Left cardiac atrium (tissue), 4 donors: ENCODE measurements at regions not wholly inside any gene's neighbourhood (a gene's known extent, or its start where the extent isn't known, plus 50 kb on each side); places are given as distances from the start of the nearest gene placed in this dataset.
"Not testable (repeated sequence)": the region's sequence is repeated elsewhere in the genome, so short reads cannot be mapped to it uniquely, and the experiment has no call there.

Source experiments
- ATAC-seq, 2 donors: fragments of 200-7000 bp; cut with Tn5 transposase; one replicate each; pipeline ENCODE4 v1.9.1; 2020; ENCODE audit warnings: mild to moderate bottlenecking in 2 of 2, moderate library complexity in 2 of 2
- DNase-seq: peaks from one replicate; pipeline ENCODE4 v3.0.0-alpha.2; 2020
- intact Hi-C, 2 donors: fragments of 100-400 bp; cut with DNase I; formaldehyde crosslinking; loops; one replicate each; pipeline versions ENCODE4 v1.14.1 to v1.15.1; 2022 to 2023
- donor health status: DM: no; HTN: yes; CAD: no.
- donor health status: DM: no; HTN: yes; CAD: no; lungs with severe emphysema.
- donor health status: DM: yes; HTN: yes; CAD: no.
- donor health status: Dilated cardiomyopathy.

DNA sequence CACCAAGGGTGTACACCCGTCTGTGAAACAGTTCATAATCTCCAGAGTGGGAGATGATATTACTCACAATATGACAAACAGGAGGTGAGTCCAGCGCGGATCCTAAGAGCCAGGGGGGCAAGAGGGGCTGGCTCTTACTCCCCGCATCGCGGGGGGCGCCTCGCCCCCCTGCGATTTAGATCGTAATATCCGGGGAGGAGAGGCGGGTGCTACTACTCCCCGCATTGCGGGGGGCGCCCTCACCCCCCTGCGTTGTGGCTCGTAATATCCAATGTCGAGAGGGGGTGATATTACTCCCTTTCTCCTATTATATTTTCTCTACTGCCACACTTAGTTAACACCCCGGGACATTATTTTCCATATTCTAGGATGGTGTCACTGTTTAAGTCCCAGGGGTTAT lies 131.9 kb downstream of the ADRA2C start:
- DNase-seq = no peak
- no peak for ATAC-seq
- intact Hi-C loops = no loop called here

DNA sequence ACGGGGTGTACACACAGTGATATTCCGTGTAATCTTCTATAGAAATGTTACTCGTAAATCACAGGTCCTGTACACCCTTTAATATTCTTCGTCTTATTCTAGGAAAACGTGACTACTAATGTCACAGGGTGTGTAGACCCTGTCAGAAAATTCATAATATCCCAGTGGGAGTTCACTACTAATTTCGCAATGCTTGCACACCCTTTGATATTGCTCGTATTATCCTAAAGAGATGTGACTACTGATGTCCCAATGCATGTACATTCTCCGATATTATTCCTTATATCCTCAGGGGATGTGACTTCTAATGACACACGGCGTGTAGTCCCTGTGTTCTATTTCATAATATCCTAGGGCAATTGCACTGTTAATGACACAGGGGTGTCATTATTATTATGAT lies 132.7 kb downstream of the ADRA2C start:
- ATAC-seq, DNase-seq, intact Hi-C loops: not testable (repeated sequence)

DNA sequence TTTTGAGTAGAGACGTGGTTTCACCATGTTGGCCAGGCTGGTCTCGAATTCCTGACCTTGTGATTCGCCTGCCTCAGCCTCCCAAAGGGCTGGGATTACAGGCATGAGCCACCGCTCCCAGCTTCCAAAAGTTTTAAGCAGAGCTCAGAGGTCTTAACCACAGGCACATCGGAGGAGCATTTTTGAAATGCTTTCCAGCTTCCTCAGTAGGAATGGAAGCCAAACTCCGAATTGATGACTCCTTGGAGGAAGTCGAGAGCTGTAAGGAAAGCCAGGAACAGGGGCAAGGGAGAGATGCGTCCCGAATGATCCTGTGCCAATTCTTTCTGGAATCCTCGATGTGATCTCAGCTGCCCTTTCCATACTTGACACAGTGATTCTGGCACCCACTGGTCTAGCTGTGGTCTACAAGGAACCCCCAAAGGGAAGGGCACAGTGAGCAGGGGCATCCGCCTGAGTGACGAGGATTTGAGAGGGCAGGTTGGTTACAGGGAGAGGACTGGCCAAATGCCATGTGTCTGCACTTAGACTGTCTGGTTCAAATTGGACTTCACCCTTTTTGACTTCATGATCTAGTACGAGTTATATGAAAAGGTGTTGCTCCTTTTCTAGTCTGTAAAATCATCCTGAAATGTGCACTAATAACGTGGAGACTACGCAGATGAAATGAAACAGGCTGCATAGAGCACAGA lies 138.2 kb downstream of the ADRA2C start:
- DNase-seq, ATAC-seq, intact Hi-C loops: not testable (repeated sequence)

DNA sequence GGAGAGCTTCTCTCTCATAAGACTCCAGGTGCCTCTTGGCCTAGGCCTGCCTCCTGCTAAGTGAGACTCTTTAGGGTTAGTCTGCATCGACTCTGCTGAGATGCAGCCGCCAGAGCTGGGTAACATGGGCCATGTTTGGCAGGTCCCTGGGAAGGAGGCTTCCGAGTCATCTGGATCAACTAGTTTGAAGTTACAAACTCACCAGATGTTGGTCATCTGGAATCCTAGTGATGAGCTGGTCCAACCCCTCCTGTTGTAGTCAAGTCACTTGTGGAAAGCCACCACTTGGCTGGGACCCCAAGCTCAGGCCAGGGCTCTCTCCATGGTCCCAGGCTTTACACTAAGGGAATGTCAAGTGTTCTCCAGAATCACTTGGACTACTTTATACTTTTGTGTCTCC lies 143.4 kb downstream of the ADRA2C start:
- DNase-seq, ATAC-seq, intact Hi-C loops: not testable (repeated sequence)

DNA sequence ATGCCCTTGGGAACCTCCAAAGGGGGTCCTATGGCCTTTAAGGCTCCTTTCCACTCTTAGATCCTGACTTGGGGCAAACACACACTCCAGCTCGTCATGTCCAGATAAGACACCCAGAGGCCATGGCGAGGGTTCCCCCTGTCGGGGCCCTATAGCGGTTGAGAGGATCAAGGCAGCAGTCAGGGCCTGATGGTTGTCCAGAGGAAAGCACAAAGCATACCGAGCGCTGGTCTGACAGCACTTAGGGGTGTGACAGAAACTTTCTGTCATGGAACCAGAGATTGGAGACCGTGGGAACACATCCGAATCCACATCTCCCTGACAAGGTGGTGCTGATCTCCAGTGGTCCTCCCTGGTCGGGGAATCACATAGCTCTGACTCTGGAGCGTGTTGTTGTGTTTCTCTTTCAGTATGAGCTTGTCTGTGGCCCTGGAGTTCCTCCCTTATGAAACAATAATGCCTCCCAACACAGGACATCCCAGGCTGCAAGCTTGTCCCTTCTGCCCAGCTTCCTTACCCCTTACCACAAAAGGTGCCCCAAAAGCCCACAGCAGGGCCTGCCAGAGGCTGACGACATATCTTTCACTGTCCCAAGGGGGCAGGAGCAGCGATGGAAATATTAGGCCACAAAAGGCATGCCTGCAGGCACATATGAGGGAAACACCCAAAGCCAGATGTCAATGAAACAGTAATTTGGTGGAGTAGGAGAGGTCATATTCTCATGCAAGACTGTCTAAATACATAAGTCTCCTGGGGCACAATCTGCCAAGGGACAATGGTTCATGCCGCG lies 144.2 kb downstream of the ADRA2C start:
- intact Hi-C loops, DNase-seq, ATAC-seq: not testable (repeated sequence)

DNA sequence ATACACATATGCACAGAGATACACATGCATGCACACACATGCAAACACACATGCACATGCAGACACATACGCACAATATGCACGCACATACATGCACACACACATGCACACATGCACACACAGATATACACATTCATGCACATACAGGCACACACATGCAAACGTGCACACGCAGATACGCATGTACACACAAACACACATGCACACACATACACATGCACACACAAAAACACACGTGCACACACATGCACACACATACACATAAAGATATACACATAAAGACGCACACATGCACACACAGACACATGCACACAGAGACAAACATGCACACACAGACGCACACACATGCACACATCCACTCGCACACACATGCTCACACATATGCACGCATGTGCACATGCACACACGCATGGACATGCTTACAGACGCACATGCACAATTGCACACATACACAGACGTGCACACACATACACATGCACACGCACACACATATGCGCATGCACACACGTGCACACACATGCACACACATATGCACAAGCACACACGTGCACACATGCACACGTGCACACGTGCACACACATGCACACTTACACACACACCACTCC lies 145.2 kb downstream of the ADRA2C start:
- intact Hi-C loops = no loop called here
- ATAC-seq = no peak
- DNase-seq = no peak

DNA sequence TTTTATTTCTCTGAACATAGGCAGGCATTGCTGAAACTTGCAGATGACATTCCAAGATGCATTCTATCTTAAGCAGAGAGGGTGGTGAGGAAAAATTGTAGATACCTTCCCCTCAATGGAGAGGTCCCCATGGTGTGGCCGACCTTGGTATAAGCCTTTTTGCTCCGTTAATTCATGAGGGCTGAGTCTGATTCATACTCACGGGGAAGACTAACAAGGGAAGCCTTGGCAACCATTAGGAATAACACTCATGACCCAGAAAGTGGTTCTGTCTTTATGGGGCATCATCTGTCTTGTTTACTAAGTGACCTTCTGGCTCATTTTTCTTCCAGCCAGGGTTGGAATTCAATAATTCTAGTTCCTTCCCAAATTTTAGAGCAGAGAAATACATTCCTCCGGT lies 148.3 kb downstream of the ADRA2C start:
- DNase-seq, intact Hi-C loops, ATAC-seq: not testable (repeated sequence)

DNA sequence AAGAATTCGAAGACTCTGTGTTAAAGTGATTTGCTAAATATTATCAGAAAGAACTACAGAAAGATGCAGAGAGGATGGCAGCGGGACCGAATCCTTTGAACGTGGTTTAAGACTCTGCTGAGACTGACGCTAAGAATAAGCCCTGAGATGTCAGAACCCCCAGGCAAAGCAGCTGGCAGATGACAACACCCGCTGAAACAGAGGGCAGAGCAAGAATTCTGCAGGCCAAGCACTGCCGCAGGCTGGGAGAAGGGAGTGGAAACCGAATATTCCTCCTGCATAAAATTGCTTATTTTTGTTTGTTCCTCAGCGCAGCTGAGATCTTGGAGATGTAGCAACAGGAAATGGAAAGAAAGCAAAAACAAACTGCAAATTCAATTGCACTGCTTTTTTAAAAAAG lies 153.3 kb downstream of the ADRA2C start:
- DNase-seq, ATAC-seq, intact Hi-C loops: not testable (repeated sequence)

DNA sequence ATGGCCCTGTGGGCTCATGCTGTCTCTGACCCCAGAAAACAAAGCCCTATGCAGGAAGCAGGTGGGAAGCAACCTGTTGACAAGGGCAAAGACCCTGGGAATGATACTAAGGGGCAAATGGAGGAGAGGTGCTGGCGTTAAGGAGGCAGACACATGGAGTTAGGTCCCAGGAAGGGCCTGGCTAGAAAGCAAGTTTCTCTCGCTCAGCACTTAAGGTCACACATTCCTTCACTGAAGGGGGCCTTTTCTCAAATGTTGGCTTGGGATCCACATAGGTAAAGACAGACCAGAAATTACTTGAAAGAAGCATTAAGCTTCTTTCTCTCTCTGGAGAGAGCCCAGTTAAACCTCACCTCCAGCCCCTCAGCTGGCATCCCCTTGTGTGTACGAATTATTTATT lies 155.7 kb downstream of the ADRA2C start:
- intact Hi-C loops, ATAC-seq, DNase-seq: not testable (repeated sequence)

DNA sequence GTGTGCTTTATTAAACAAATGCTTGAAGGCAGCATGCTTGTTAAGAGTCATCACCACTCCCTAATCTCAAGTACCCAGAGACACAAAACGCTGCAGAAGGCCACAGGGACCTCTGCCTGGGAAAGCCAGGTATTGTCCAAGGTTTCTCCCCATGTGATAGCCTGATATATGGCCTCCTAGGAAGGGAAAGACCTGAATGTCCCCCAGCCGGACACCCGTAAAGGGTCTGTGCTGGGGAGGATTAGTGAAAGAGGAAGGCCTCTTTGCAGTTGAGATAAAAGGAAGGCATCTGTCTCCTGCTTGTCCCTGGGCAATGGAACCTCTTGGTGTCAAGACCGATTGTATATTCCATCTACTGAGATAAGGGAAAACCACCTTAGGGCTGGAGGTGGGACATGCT lies 159.7 kb downstream of the ADRA2C start:
- ATAC-seq, intact Hi-C loops, DNase-seq: not testable (repeated sequence)

DNA sequence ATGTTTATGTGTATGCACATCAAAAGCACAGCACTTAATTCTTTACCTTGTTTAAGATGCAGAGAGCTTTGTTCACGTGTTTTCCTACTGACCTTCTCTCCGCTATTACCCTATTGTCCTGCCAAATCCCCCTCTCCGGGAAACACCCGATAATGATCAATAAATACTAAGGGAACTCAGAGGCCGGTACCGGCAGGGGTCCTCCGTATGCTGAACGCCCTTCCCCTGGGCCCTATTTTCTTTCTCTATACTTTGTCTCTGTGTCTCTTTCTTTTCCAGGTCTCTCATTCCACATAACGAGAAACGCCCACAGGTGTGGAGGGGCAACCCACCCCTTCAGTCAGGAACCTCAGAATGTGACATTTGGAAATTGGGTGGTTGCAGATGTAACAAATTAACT lies 160.1 kb downstream of the ADRA2C start:
- DNase-seq, ATAC-seq, intact Hi-C loops: not testable (repeated sequence)

DNA sequence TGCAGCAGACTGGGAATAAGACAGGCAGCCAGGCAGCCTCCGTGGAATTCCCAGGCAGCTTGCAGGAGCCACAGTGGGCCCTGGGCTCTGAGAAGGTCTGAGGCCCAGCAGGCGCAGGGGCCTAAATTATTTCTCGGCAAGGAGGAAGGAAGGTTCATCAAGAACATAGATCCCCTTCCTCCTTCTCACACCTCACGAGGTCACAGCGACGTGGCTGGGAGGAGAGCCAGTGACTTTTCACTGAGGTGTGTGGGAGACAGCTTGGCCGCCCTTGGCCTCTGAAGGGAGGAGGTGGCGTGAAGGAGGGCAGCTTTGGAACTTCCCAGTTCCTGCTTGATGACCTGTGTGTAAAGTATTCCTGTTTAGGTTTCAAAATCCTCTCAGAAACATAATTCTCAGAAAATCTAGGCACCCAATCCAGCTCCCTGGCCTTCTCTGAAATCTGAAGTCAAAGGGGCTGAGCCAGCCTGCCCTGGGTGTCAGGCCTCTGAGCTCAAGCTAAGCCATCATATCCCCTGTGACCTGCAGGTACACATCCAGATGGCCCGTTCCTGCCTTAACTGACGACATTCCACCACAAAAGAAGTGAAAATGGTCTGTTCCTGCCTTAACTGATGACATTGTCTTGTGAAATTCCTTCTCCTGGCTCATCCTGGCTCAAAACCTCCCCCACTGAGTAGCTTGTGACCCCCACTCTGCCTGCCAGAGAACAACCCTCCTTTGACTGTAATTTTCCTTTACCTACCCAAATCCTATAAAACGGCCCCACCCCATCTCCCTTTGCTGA lies 161.0 kb downstream of the ADRA2C start:
- intact Hi-C loops, DNase-seq, ATAC-seq: not testable (repeated sequence)

DNA sequence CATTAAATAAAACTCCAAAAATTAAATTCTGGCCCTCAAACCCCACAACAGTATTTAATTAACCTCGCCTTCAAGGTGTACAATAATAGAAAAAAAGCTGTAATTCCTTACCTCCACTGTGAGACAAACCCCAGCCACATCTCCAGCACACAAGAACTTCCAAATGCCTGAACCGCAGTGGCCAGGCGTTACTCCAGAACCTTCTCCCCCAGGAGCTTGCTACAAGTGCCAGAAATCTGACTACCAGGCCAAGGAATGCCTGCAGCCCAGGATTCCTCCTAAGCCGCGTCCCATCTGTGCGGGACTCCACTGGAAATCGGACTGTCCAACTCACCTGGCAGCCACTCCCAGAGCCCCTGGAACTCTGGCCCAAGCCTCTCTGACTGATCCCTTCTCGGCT lies 163.2 kb downstream of the ADRA2C start:
- intact Hi-C loops = not testable (repeated sequence)

DNA sequence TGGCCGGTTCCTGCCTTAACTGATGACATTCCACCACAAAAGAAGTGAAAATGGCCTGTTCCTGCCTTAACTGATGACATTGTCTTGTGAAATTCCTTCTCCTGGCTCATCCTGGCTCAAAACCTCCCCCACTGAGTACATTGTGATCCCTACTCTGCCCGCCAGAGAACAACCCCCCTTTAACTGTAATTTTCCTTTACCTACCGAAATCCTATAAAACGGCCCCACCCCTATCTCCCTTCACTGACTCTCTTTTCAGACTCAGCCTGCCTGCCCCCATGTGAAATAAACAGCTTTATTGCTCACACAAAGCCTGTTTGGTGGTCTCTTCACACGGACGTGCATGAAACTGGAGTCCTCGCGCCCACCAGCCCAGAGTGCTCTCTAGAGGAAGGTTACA lies 166.5 kb downstream of the ADRA2C start:
- ATAC-seq, DNase-seq, intact Hi-C loops: not testable (repeated sequence)

More for the DNA sequence above, 163.2 kb downstream of the ADRA2C start:
- not testable (repeated sequence) for DNase-seq, ATAC-seq

DNA sequence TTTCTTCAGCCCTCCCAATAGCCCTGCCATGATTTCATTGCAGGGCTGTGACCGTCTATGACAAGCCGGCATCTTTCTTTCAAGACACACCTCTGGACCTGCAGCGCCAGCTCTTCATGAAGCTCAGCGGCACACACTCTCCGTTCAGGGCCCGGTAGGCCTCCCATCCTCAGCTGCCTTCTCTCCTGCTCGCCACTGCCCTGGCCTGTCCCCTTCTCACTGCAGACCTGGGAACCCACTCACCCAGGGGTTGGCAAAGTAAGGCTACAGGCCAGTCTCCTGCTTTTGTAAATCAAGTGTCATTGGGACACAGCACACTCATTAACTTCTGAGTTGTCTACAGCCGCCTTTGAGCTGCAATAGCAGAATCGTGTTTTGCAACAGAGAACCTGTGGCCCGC lies 169.2 kb downstream of the ADRA2C start:
- ATAC-seq, DNase-seq, intact Hi-C loops: not testable (repeated sequence)

DNA sequence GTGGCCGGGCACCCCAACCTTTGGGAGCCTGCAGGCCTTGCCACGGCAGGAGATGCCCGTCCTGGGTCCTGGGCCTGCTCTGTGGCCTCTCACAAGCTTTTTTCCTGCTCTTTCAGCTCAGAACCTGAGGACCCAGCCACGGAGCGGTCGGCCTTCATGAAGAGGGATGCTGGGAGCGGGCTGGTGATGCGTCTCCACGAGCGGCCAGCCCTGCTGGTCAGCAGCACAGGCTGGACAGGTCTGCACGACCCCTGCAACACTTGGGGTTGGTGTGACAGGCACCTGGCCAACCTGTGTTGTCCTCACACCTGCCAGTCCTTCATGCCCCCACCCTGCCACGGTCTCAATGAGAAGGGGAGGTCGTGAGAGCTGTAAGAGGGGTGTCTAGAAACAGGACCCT lies 170.0 kb downstream of the ADRA2C start:
- intact Hi-C loops = no loop called here
- ATAC-seq (no peak), DNase-seq (no peak)

DNA sequence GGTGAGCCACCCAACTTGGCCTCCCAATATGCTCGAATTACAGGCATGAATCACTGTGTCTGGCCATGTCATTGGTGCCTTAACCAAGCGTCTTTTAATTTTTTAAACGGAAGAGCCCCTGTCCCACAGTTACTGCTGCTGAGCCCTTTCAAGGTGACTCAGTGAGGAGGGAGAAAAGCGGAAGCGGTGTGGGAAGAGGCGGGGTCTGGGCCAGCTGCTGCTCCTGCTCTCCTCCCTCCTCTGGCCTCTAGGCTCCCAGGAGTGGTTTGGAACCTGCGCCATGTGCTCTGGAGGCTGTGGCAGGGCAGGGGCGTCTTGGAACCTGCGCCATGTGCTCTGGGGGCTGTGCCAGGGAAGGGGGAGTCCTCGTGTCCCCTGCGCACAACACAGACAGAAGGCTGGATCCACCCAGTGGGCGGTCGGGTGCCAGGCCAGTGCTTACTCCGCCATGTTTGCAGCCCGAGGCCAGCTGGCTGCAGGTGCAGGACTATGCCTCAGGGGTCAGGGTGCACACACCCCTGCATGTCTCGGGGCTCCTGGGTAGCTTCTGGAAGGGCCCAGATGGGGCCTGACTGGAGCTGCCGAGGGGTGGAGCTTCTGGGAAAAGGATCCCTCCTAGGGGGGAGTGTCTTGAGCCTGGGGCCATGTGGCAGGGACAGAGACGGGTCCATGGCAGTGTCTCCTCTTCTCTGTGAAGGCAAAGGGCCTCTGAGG lies 171.8 kb downstream of the ADRA2C start:
- DNase-seq, ATAC-seq, intact Hi-C loops: not testable (repeated sequence)

DNA sequence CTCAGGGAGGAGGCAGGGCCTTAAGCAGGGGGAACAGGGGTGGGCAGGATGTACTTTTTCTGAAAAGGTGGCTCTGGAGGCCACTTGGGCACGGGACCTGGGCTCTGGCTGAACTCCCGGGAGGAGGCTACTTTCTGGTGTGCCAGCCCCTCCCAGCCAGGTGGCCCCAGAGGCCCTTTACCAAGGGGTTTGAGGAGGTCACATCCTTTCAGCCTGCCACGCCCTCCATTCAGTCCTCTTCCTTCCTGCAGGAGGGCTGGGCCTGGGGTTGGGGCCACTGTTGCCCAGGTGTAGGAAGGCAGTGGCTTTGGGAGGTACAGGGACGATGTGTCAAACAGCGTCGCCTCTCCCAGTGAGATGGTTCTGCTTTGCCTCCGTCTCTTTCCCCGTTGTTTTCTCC lies 172.5 kb downstream of the ADRA2C start:
- ATAC-seq, DNase-seq, intact Hi-C loops: not testable (repeated sequence)
